Uterus (tissue), 3 donors: ENCODE measurements at regions not wholly inside any gene's neighbourhood (a gene's known extent, or its start where the extent isn't known, plus 50 kb on each side); places are given as distances from the start of the nearest gene placed in this dataset.

Source experiments
- DNase-seq, 2 donors: peaks; one replicate each; pipeline ENCODE4 v3.0.0-alpha.2; 2019 to 2020
- H3K27ac ChIP-seq, 2 donors: fragments of 200-600 bp; sonication (generic); 1 replicate in 1 of 2; 2 replicates in 1 of 2; pipeline ENCODE4 v1.5.1; 2016 to 2018
- H3K27me3 ChIP-seq, 2 donors: fragments of 200-600 bp; sonication (generic); one replicate each; pipeline ENCODE4 v1.5.1; 2018 to 2019; ENCODE audit warnings: control low read depth in 1 of 2
- H3K36me3 ChIP-seq, 2 donors: fragments of 200-600 bp; sonication (generic); one replicate each; pipeline ENCODE4 v1.5.1; 2019; ENCODE audit warnings: control low read depth in 1 of 2
- H3K4me1 ChIP-seq, 2 donors: fragments of 200-600 bp; sonication (generic); one replicate each; pipeline ENCODE4 v1.5.1; 2018 to 2019; ENCODE audit warnings: control low read depth in 1 of 2
- H3K4me3 ChIP-seq, 2 donors: fragments of 200-600 bp; sonication (generic); 1 replicate in 1 of 2; 2 replicates in 1 of 2; pipeline ENCODE4 v1.5.1; 2018 to 2019; ENCODE audit warnings: mild to moderate bottlenecking in 1 of 2
- H3K9me3 ChIP-seq, 2 donors: fragments of 200-600 bp; sonication (generic); one replicate each; pipeline ENCODE4 v1.5.1; 2019; ENCODE audit warnings: control low read depth in 1 of 2
- POLR2A ChIP-seq, 2 donors: fragments of 450-650 bp; IDR thresholded peaks; one replicate each; pipeline ENCODE4 v1.6.1; 2016; ENCODE audit warnings: antibody characterized with exemption in 2 of 2, mild to moderate bottlenecking in 1 of 2, moderate library complexity in 1 of 2
- intact Hi-C: fragments of 100-400 bp; cut with DNase I; formaldehyde crosslinking; loops from one replicate; pipeline ENCODE4 v1.15.1; 2023; ENCODE audit warnings: low total_unique reads
- TF ChIP-seq, protein P1 (sequence below), 4 experiments: fragments of 200-600 bp in 2 of 4; fragments of 450-650 bp in 2 of 4; sonication (generic) in 2 of 4; IDR thresholded peaks; one replicate each; pipeline ENCODE4 v1.5.1; 2016 to 2019; ENCODE audit warnings: antibody characterized with exemption in 4 of 4, mild to moderate bottlenecking in 2 of 4, moderate library complexity in 1 of 4
- donor health status: DM: yes; HTN: yes; CAD: no.

DNA sequence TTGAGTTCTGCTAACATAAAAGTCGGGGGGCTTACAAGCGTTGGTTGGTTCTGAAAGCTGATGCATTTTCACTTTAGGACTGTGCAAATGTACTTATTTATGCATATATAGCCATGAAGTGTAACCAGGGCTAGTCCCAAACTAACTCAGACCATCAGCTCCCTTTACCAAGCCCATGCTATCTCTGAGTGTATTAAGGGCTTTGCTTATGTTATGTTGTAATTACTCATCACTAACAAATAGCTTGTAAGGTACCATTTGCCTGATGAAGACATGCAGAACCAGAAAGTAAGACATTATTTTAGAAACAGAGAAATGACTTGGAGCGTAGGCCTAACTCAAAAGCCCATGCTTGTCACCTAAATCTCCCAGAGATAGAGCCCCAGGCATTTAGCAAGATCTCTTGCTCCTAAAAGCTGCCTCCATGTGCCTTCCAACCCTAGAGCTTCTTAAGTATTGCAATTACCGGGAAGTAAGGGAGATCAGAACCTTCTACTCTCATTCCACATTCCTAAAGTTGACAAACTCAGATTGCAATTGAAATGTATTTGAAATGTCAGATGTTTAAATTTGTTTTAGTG lies 362.9 kb upstream of the RBMS3 start:
- TF ChIP-seq POLR2A (IDR thresholded peaks at IDR 0.05): no peak
- TF ChIP-seq, protein P1, sequence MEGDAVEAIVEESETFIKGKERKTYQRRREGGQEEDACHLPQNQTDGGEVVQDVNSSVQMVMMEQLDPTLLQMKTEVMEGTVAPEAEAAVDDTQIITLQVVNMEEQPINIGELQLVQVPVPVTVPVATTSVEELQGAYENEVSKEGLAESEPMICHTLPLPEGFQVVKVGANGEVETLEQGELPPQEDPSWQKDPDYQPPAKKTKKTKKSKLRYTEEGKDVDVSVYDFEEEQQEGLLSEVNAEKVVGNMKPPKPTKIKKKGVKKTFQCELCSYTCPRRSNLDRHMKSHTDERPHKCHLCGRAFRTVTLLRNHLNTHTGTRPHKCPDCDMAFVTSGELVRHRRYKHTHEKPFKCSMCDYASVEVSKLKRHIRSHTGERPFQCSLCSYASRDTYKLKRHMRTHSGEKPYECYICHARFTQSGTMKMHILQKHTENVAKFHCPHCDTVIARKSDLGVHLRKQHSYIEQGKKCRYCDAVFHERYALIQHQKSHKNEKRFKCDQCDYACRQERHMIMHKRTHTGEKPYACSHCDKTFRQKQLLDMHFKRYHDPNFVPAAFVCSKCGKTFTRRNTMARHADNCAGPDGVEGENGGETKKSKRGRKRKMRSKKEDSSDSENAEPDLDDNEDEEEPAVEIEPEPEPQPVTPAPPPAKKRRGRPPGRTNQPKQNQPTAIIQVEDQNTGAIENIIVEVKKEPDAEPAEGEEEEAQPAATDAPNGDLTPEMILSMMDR (IDR thresholded peaks at IDR 0.05): no peak
- Histone ChIP-seq H3K9me3 (no peaks in the 10 kb centered on the region), H3K4me3 (no peak overlapping the region), H3K4me1 (no peaks in the 10 kb centered on the region), H3K27me3 (no peaks in the 10 kb centered on the region), H3K27ac (no peak overlapping the region), H3K36me3 (no peaks in the 10 kb centered on the region)
- no peak for DNase-seq
- intact Hi-C loops: no loop called here

DNA sequence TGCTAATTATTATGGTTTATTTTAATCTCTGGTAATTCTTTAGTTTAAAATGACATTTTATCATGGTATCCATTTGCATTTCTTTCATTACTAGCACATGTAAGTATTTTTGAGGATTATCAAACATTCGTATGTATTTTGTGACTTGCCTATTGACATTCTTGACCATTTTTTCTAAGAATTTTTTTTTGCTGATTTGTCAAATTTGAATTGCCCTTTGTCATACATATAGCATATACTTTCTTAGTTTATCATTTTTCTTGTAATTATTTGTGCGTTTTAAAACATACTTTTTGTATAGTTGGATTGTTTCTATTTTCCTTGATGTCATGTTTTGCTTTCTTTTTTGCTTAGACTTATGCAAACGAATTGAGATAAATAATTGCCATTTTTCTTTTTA lies 358.5 kb upstream of the RBMS3 start:
- no peaks in the 10 kb centered on the region for H3K9me3 ChIP-seq
- H3K27ac ChIP-seq: no peak overlapping the region
- intact Hi-C loops: no loop called here
- H3K4me1 ChIP-seq: no peaks in the 10 kb centered on the region
- H3K4me3 ChIP-seq: no peak overlapping the region
- DNase-seq: no peak
- TF ChIP-seq POLR2A (IDR thresholded peaks at IDR 0.05): no peak
- TF ChIP-seq, protein P1 (IDR thresholded peaks at IDR 0.05): no peak
- no peaks in the 10 kb centered on the region for H3K36me3 ChIP-seq
- H3K27me3 ChIP-seq: no peaks in the 10 kb centered on the region

DNA sequence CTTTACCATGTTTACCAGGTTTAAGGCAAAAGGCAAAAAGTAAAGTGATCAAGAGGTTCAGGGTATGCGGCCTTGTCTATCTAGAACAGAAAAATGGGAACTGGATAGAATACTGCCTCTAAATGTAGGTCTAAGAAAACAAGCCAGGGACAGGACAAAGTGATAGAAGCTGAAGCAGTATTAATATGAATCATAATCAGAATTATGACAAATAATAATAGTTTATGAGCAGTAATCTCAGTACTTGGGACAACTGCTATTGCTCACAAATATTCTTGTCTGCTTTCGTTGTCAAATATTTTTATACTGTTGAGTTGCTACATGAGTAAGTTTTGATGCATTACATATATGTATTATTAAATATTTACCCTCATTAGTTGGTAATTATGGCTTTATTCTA lies 356.9 kb upstream of the RBMS3 start:
- TF ChIP-seq POLR2A (IDR thresholded peaks at IDR 0.05): no peak
- TF ChIP-seq, protein P1 (IDR thresholded peaks at IDR 0.05): no peak
- no peaks in the 10 kb centered on the region for H3K36me3 ChIP-seq
- H3K9me3 ChIP-seq: no peaks in the 10 kb centered on the region
- no peaks in the 10 kb centered on the region for H3K27me3 ChIP-seq
- H3K4me1 ChIP-seq: no peaks in the 10 kb centered on the region
- no peak for DNase-seq
- no peak overlapping the region for H3K4me3 ChIP-seq
- intact Hi-C loops: no loop called here
- H3K27ac ChIP-seq: no peak overlapping the region

GRCh38 chr3:28924744-28925360 lies 356.0 kb upstream of the RBMS3 start:
- Histone ChIP-seq H3K4me1 (no peaks in the 10 kb centered on the region), H3K9me3 (no peaks in the 10 kb centered on the region), H3K27ac (no peak overlapping the region), H3K27me3 (no peaks in the 10 kb centered on the region), H3K4me3 (no peak overlapping the region), H3K36me3 (no peaks in the 10 kb centered on the region)
- TF ChIP-seq, protein P1 (IDR thresholded peaks at IDR 0.05): no peak
- TF ChIP-seq POLR2A (IDR thresholded peaks at IDR 0.05): no peak
- intact Hi-C loops: no loop called here
- no peak for DNase-seq

GRCh38 chr3:28933337-28933736 lies 347.5 kb upstream of the RBMS3 start:
- no peaks in the 10 kb centered on the region for H3K4me1 ChIP-seq
- H3K36me3 ChIP-seq: no peaks in the 10 kb centered on the region
- no peak overlapping the region for H3K4me3 ChIP-seq
- H3K27me3 ChIP-seq: no peaks in the 10 kb centered on the region
- H3K9me3 ChIP-seq: no peaks in the 10 kb centered on the region
- intact Hi-C loops: no loop called here
- no peak for DNase-seq
- TF ChIP-seq, protein P1 (IDR thresholded peaks at IDR 0.05): no peak
- TF ChIP-seq POLR2A (IDR thresholded peaks at IDR 0.05): no peak
- H3K27ac ChIP-seq: no peak overlapping the region
